HEK293 (cell line): ENCODE measurements at regions not wholly inside any gene's neighbourhood (a gene's known extent, or its start where the extent isn't known, plus 50 kb on each side); places are given as distances from the start of the nearest gene placed in this dataset.

ENCODE experiments used
- CTCF ChIA-PET: fragments of 350-600 bp; formaldehyde crosslinking; extraction: SDS; loops from one replicate; lab custom pipeline; 2021; ENCODE audit warnings: antibody characterized with exemption; lab: Yijun Ruan, JAX
- POLR2A ChIA-PET: fragments of 300-600 bp; formaldehyde crosslinking; extraction: SDS; loops from one replicate; lab custom pipeline; 2020; ENCODE audit warnings: antibody characterized with exemption, inconsistent platforms; lab: Yijun Ruan, JAX
- H3K27ac ChIP-seq: fragments of 200-500 bp; sonication (Bioruptor generic); 2 replicates; pipeline ENCODE4 v1.5.1; 2014; ENCODE audit warnings: low read depth, low read length, control low read depth, inconsistent platforms; ENCODE audit errors: extremely low read depth
- H3K36me3 ChIP-seq, 2 experiments: fragments of 200-500 bp in 1 of 2; sonication (Bioruptor generic) in 1 of 2; 1 replicate in 1 of 2; 2 replicates in 1 of 2; pipeline ENCODE4 v1.5.1; 2014 to 2017; ENCODE audit warnings: inconsistent platforms in 2 of 2, low read length in 2 of 2; ENCODE audit not compliant: control insufficient read depth in 2 of 2, insufficient read depth in 1 of 2
- H3K4me1 ChIP-seq: fragments of 200-500 bp; sonication (Bioruptor generic); 2 replicates; pipeline ENCODE4 v1.5.1; 2014; ENCODE audit warnings: mild to moderate bottlenecking, low read length, inconsistent platforms; ENCODE audit not compliant: control insufficient read depth, insufficient read depth
- H3K4me3 ChIP-seq: 2 replicates; pipeline ENCODE4 v1.5.1; 2011; ENCODE audit warnings: low read depth, mild to moderate bottlenecking, control low read depth, low read length, moderate library complexity
- H3K9me3 ChIP-seq: fragments of 200-500 bp; sonication (Bioruptor generic); 2 replicates; pipeline ENCODE4 v1.5.1; 2014; ENCODE audit warnings: low read depth, low read length, inconsistent platforms; ENCODE audit not compliant: control insufficient read depth, insufficient read depth
- FEZF1 ChIP-seq: fragments of 450-650 bp; formaldehyde crosslinking; IDR thresholded peaks from 2 replicates; pipeline ENCODE4 v1.5.1; 2016; ENCODE audit warnings: missing biosample characterization, missing genetic modification characterization
- HOXD13 ChIP-seq: sonication (generic); formaldehyde crosslinking; IDR thresholded peaks from 2 replicates; pipeline ENCODE4 v1.8.0; 2022; ENCODE audit warnings: missing genetic modification reagents, borderline replicate concordance
- KLF1 ChIP-seq: fragments of 450-650 bp; formaldehyde crosslinking; IDR thresholded peaks from 2 replicates; pipeline ENCODE4 v1.5.1; 2016; ENCODE audit warnings: missing biosample characterization, missing genetic modification characterization
- KLF7 ChIP-seq: fragments of 450-650 bp; formaldehyde crosslinking; IDR thresholded peaks from 2 replicates; pipeline ENCODE4 v1.5.1; 2016; ENCODE audit warnings: missing biosample characterization, missing genetic modification characterization, borderline replicate concordance
- MZF1 ChIP-seq: fragments of 450-650 bp; formaldehyde crosslinking; IDR thresholded peaks from 2 replicates; pipeline ENCODE4 v1.5.1; 2017; ENCODE audit warnings: missing biosample characterization, missing genetic modification characterization, borderline replicate concordance
- SALL2 ChIP-seq: fragments of 450-650 bp; formaldehyde crosslinking; IDR thresholded peaks from 2 replicates; pipeline ENCODE4 v1.5.0; 2017; ENCODE audit warnings: missing biosample characterization, mild to moderate bottlenecking, missing genetic modification characterization, borderline replicate concordance
- WT1 ChIP-seq: fragments of 450-650 bp; formaldehyde crosslinking; IDR thresholded peaks from 2 replicates; pipeline ENCODE4 v1.5.1; 2016; ENCODE audit warnings: missing biosample characterization, missing genetic modification characterization
- ZNF138 ChIP-seq: fragments of 450-650 bp; formaldehyde crosslinking; IDR thresholded peaks from 2 replicates; pipeline ENCODE4 v1.5.1; 2016; ENCODE audit warnings: missing biosample characterization, missing genetic modification characterization, borderline replicate concordance
- ZNF140 ChIP-seq: fragments of 450-650 bp; formaldehyde crosslinking; IDR thresholded peaks from 2 replicates; pipeline ENCODE4 v1.5.1; 2016; ENCODE audit warnings: missing biosample characterization, missing genetic modification characterization
- ZNF155 ChIP-seq: fragments of 450-650 bp; formaldehyde crosslinking; IDR thresholded peaks from 2 replicates; pipeline ENCODE4 v1.5.1; 2016; ENCODE audit warnings: missing biosample characterization, missing genetic modification characterization
- ZNF19 ChIP-seq: fragments of 450-650 bp; formaldehyde crosslinking; IDR thresholded peaks from 2 replicates; pipeline ENCODE4; 2016; ENCODE audit warnings: missing biosample characterization, missing genetic modification characterization, low read depth
- ZNF2 ChIP-seq: fragments of 450-650 bp; formaldehyde crosslinking; IDR thresholded peaks from 2 replicates; pipeline ENCODE4 v1.5.1; 2016; ENCODE audit warnings: missing biosample characterization, missing genetic modification characterization
- ZNF311 ChIP-seq: fragments of 450-650 bp; formaldehyde crosslinking; IDR thresholded peaks from 2 replicates; pipeline ENCODE4 v1.5.1; 2017; ENCODE audit warnings: missing biosample characterization, missing genetic modification characterization, borderline replicate concordance
- ZNF366 ChIP-seq: fragments of 450-650 bp; formaldehyde crosslinking; conservative IDR thresholded peaks from 2 replicates; pipeline ENCODE4 v1.5.1; 2016; ENCODE audit warnings: missing biosample characterization, missing genetic modification characterization
- ZNF48 ChIP-seq: fragments of 450-650 bp; formaldehyde crosslinking; IDR thresholded peaks from 2 replicates; pipeline ENCODE4 v1.5.1; 2016; ENCODE audit warnings: missing biosample characterization, missing genetic modification characterization
- ZNF518A ChIP-seq: fragments of 450-650 bp; formaldehyde crosslinking; conservative IDR thresholded peaks from 2 replicates; pipeline ENCODE4 v1.5.1; 2016; ENCODE audit warnings: low read depth, missing biosample characterization, missing genetic modification characterization
- ZNF530 ChIP-seq: fragments of 450-650 bp; formaldehyde crosslinking; IDR thresholded peaks from 2 replicates; pipeline ENCODE4 v1.5.1; 2016; ENCODE audit warnings: low read depth, missing biosample characterization, missing genetic modification characterization
- ZNF560 ChIP-seq: fragments of 450-650 bp; formaldehyde crosslinking; IDR thresholded peaks from 2 replicates; pipeline ENCODE4 v1.5.1; 2017; ENCODE audit warnings: missing biosample characterization, missing genetic modification characterization, borderline replicate concordance
- ZNF561 ChIP-seq: fragments of 450-650 bp; IDR thresholded peaks from 2 replicates; pipeline ENCODE4 v1.5.1; 2018; ENCODE audit warnings: missing biosample characterization, missing genetic modification characterization, borderline replicate concordance
- ZNF658 ChIP-seq: fragments of 450-650 bp; formaldehyde crosslinking; IDR thresholded peaks from 2 replicates; pipeline ENCODE4; 2016; ENCODE audit warnings: missing biosample characterization, missing genetic modification characterization
- ZXDB ChIP-seq: fragments of 450-650 bp; formaldehyde crosslinking; IDR thresholded peaks from 2 replicates; pipeline ENCODE4 v1.5.1; 2016; ENCODE audit warnings: missing biosample characterization, missing genetic modification characterization
- TF ChIP-seq, protein P1 (sequence below): fragments of 450-650 bp; IDR thresholded peaks from 2 replicates; pipeline ENCODE4 v1.5.1; 2018; ENCODE audit warnings: missing biosample characterization, mild to moderate bottlenecking, missing genetic modification characterization

DNA sequence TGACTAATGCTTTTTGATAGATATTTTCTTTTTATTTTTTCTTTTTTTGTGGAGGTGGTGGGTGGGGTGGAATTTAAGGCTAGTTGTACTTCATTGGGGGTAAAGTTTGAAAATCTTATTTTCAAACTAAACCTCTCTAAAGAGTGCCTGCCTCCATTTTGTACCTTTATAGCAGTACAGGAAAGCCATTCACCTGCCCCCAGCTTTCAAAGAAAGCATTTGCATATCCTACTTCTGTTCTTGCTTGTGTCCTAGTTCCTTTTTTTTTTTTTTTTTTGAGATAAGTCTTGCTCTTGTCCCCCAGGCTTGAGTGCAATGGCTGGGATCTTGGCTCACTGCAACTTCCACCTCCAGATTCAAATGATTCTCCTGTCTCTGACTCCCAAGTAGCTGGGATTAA is 766.2 kb upstream of the LRRC4C start:
- H3K4me3 ChIP-seq = no peak overlapping the region
- TF ChIP-seq ZNF140 (tag by site-specific recombination) (no peak), ZNF518A (tag by site-specific recombination) (no peak), ZNF48 (no peak), ZNF19 (tag by site-specific recombination) (no peak), MZF1 (tag by site-specific recombination) (no peak), KLF7 (tag by site-specific recombination) (no peak), ZNF366 (no peak), ZNF658 (tag by site-specific recombination) (no peak), ZNF138 (tag by site-specific recombination) (no peak), SALL2 (tag by site-specific recombination) (no peak), HOXD13 (no peak), ZNF560 (tag by site-specific recombination) (no peak), ZNF311 (tag by site-specific recombination) (no peak), WT1 (no peak), KLF1 (tag by site-specific recombination) (no peak), ZNF155 (tag by site-specific recombination) (no peak), FEZF1 (tag by site-specific recombination) (no peak), ZXDB (tag by site-specific recombination) (no peak), ZNF561 (tag by site-specific recombination) (no peak)
- TF ChIP-seq, protein P1, sequence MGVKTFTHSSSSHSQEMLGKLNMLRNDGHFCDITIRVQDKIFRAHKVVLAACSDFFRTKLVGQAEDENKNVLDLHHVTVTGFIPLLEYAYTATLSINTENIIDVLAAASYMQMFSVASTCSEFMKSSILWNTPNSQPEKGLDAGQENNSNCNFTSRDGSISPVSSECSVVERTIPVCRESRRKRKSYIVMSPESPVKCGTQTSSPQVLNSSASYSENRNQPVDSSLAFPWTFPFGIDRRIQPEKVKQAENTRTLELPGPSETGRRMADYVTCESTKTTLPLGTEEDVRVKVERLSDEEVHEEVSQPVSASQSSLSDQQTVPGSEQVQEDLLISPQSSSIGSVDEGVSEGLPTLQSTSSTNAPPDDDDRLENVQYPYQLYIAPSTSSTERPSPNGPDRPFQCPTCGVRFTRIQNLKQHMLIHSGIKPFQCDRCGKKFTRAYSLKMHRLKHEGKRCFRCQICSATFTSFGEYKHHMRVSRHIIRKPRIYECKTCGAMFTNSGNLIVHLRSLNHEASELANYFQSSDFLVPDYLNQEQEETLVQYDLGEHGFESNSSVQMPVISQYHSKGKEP (tag by site-specific recombination) = no peak
- no peaks in the 10 kb centered on the region for H3K36me3 ChIP-seq
- no peaks in the 10 kb centered on the region for H3K4me1 ChIP-seq
- ChIA-PET POLR2A (no interaction called here), CTCF (no interaction called here)
- H3K9me3 ChIP-seq = no peaks in the 10 kb centered on the region
- no peak overlapping the region for H3K27ac ChIP-seq

DNA sequence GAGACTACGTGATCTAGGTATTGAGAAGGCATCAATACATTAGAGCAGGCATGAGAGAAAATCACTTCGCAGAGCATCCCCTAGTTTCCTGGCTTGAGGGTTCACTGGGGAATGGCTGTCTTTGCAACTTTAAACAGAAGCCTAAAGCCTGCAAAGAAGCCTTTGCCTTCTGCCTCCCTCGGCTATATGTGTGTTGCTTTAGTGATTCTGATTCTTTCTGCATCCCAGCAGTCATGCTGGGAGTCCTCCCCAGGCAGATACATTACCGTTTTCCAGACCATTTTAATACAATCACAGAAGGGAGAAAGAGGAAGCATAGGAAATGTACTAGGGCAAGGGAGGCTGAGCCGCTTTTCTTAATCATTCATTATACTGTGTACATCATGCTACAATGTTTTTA is 773.2 kb upstream of the LRRC4C start:
- Histone ChIP-seq H3K27ac (no peak overlapping the region), H3K9me3 (no peaks in the 10 kb centered on the region), H3K4me1 (no peaks in the 10 kb centered on the region), H3K36me3 (no peaks in the 10 kb centered on the region), H3K4me3 (no peak overlapping the region)
- TF ChIP-seq ZNF530 = no peak
- no peak for TF ChIP-seq ZNF2 (tag by site-specific recombination)
- ChIA-PET CTCF (no interaction called here), POLR2A (no interaction called here)
